ENCODE measurements at regions not wholly inside any gene's neighbourhood (a gene's known extent, or its start where the extent isn't known, plus 50 kb on each side); places are given as distances from the start of the nearest gene placed in this dataset.

- TF ChIP-seq MGA (IDR thresholded peaks at IDR 0.05) (no peak), ATF1 (CRISPR knock-in tag; IDR thresholded peaks at IDR 0.05) (no peak), ATF1 (tag; IDR thresholded peaks at IDR 0.05) (no peak), IRF2 (CRISPR knock-in tag; IDR thresholded peaks at IDR 0.05) (no peak), ESRRB (CRISPR knock-in tag; IDR thresholded peaks at IDR 0.05; ENCODE audit: borderline replicate concordance) (no peak), HMBOX1 (IDR thresholded peaks at IDR 0.05) (no peak), MYNN (IDR thresholded peaks at IDR 0.05) (no peak), MYNN (CRISPR knock-in tag; IDR thresholded peaks at IDR 0.05) (no peak)
These were observed 567.0 kb upstream of the SGCD start (continued) for GRCh38 chr5:155759984-155760383.
